Transverse colon (tissue), 4 donors: ENCODE measurements at regions not wholly inside any gene's neighbourhood (a gene's known extent, or its start where the extent isn't known, plus 50 kb on each side); places are given as distances from the start of the nearest gene placed in this dataset.

Experiments used
- EP300 ChIP-seq: sonication (generic); formaldehyde crosslinking; IDR thresholded peaks from one replicate; pipeline ENCODE4 v1.6.1; 2017; ENCODE audit warnings: antibody characterized with exemption, low read depth
- POLR2A ChIP-seq: fragments of 450-650 bp; IDR thresholded peaks from one replicate; pipeline ENCODE4 v1.6.1; 2016; ENCODE audit warnings: antibody characterized with exemption, mild to moderate bottlenecking, moderate library complexity
- POLR2AphosphoS5 ChIP-seq, 3 donors: sonication (generic); formaldehyde crosslinking; IDR thresholded peaks; one replicate each; pipeline ENCODE4 v1.6.1; 2016; ENCODE audit warnings: antibody characterized with exemption in 3 of 3
- TF ChIP-seq, protein P1 (sequence below), 5 experiments: fragments of 200-600 bp in 3 of 5; fragments of 450-650 bp in 2 of 5; sonication (generic) in 3 of 5; IDR thresholded peaks; 1 replicate in 2 of 5; 2 replicates in 3 of 5; pipeline ENCODE4 v1.5.1; 2016 to 2017; ENCODE audit warnings: antibody characterized with exemption in 5 of 5, inconsistent platforms in 3 of 5, mild to moderate bottlenecking in 2 of 5, moderate library complexity in 1 of 5

DNA sequence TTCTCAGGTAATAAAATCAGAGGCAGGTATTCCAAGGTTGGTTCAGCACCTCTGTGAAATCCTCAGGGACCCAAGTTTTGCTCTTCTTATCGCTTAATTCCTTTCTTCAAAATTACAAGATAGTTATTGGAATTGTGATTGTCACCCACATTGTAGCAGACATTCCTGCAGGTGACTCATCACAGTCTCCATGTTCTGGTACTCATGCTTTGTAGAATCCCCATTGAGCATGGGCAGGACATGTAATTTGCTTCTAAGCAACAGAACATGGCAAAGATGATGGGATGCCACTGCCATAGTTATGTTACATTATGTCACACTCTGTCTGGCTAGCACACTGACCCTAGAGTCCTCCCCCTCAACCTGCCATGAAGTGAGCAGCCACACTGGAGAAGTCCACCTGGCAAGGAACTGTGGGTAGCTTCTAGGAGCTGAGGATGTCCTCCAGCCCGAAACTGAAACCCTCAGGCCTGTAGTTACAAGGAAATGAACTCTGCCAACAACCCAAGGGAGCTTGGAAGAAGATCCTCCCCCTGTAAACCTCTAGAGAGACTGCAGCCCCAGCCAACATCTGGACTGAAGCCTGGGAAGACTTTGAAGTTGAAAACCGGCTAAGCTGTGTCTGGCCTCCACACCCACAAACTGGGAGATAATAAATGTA, 58.3 kb upstream of the GUCY1A1 start:
- TF ChIP-seq, protein P1, sequence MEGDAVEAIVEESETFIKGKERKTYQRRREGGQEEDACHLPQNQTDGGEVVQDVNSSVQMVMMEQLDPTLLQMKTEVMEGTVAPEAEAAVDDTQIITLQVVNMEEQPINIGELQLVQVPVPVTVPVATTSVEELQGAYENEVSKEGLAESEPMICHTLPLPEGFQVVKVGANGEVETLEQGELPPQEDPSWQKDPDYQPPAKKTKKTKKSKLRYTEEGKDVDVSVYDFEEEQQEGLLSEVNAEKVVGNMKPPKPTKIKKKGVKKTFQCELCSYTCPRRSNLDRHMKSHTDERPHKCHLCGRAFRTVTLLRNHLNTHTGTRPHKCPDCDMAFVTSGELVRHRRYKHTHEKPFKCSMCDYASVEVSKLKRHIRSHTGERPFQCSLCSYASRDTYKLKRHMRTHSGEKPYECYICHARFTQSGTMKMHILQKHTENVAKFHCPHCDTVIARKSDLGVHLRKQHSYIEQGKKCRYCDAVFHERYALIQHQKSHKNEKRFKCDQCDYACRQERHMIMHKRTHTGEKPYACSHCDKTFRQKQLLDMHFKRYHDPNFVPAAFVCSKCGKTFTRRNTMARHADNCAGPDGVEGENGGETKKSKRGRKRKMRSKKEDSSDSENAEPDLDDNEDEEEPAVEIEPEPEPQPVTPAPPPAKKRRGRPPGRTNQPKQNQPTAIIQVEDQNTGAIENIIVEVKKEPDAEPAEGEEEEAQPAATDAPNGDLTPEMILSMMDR (IDR thresholded peaks at IDR 0.05) = no peak
- TF ChIP-seq POLR2A (no peak), EP300 (no peak), POLR2AphosphoS5 (IDR thresholded peaks at IDR 0.05) (no peak)
